H1 (cell line): ENCODE measurements at regions not wholly inside any gene's neighbourhood (a gene's known extent, or its start where the extent isn't known, plus 50 kb on each side); places are given as distances from the start of the nearest gene placed in this dataset.

Experiments
- CTCF ChIA-PET: fragments of 300-600 bp; sonication (Branson Sonifier 250); formaldehyde crosslinking; loops from one replicate; lab custom pipeline; 2021; ENCODE audit not compliant: partially characterized antibody; lab: Charles Lee
- POLR2A ChIA-PET: fragments of 300-600 bp; sonication (Branson Sonifier 250); formaldehyde crosslinking; loops from one replicate; lab custom pipeline; 2021; ENCODE audit warnings: inconsistent platforms; ENCODE audit not compliant: partially characterized antibody; lab: Charles Lee
- DNase-seq, 2 experiments: peaks; one replicate each; pipeline versions ENCODE4 v3.0.0 to v3.0.0-alpha.2; 2010 to 2022; ENCODE audit warnings: low spot score in 2 of 2, low read depth in 1 of 2, mixed read lengths in 1 of 2
- FAIRE-seq: peaks from 2 replicates; lab custom pipeline; 2011; peaks lifted over from hg19 to GRCh38; lab: Jason Lieb, UNC
- H2AFZ ChIP-seq: 2 replicates; pipeline ENCODE4 v1.8.1; 2012; ENCODE audit warnings: low read length, inconsistent platforms
- H2AK5ac ChIP-seq: 2 replicates; pipeline ENCODE4 v1.6.1; 2013; ENCODE audit warnings: low read depth, low read length
- H2BK120ac ChIP-seq: replicated peaks from 2 replicates; pipeline ENCODE3; 2013; ENCODE audit warnings: low read depth, low read length, inconsistent platforms
- H2BK12ac ChIP-seq: 2 replicates; pipeline ENCODE4 v1.6.1; 2013; ENCODE audit warnings: low read depth, low read length
- H2BK15ac ChIP-seq: 2 replicates; pipeline ENCODE4 v1.6.1; 2013; ENCODE audit warnings: low read length
- H2BK20ac ChIP-seq: 2 replicates; pipeline ENCODE4 v1.6.1; 2013; ENCODE audit warnings: low read length
- H2BK5ac ChIP-seq: 2 replicates; pipeline ENCODE4 v1.6.1; 2013; ENCODE audit warnings: low read depth, low read length
- H3K14ac ChIP-seq: 2 replicates; pipeline ENCODE4 v1.6.1; 2013; ENCODE audit warnings: inconsistent platforms; ENCODE audit not compliant: insufficient read length
- H3K18ac ChIP-seq: 2 replicates; pipeline ENCODE4 v1.6.1; 2013; ENCODE audit warnings: low read length; ENCODE audit errors: extremely low read depth
- H3K23ac ChIP-seq: 2 replicates; pipeline ENCODE4 v1.6.1; 2013; ENCODE audit warnings: inconsistent platforms; ENCODE audit not compliant: insufficient read length
- H3K23me2 ChIP-seq: 2 replicates; pipeline ENCODE4 v1.6.1; 2013; ENCODE audit warnings: low read depth, low read length
- H3K27ac ChIP-seq: 2 replicates; pipeline ENCODE4 v1.6.1; 2011; ENCODE audit warnings: low read depth, low read length, inconsistent platforms
- H3K27me3 ChIP-seq, 4 experiments: replicated peaks in 1 of 4; 1 replicate in 1 of 4; 2 replicates in 3 of 4; pipeline versions ENCODE4 v1.6.1 to v1.8.1; 2011 to 2013; ENCODE audit warnings: low read length in 3 of 4, mild to moderate bottlenecking in 3 of 4, inconsistent platforms in 2 of 4, mixed read lengths in 2 of 4, moderate library complexity in 1 of 4; ENCODE audit not compliant: control insufficient read depth in 3 of 4, insufficient read depth in 3 of 4; ENCODE audit errors: extremely low read depth in 1 of 4
- H3K36me3 ChIP-seq, 4 experiments: 2 replicates each; pipeline versions ENCODE4 v1.6.1 to v1.8.1; 2011 to 2013; ENCODE audit warnings: mild to moderate bottlenecking in 4 of 4, low read length in 3 of 4, moderate library complexity in 2 of 4, control low read depth in 1 of 4, inconsistent platforms in 1 of 4; ENCODE audit not compliant: insufficient read depth in 4 of 4, control insufficient read depth in 2 of 4
- H3K4ac ChIP-seq: replicated peaks from 2 replicates; pipeline ENCODE3; 2013; ENCODE audit warnings: low read length, low read depth, mixed read lengths, inconsistent platforms; ENCODE audit not compliant: insufficient read length
- H3K4me1 ChIP-seq, 4 experiments: replicated peaks in 1 of 4; 1 replicate in 1 of 4; 2 replicates in 3 of 4; pipeline versions ENCODE4 v1.6.1 to v1.8.1; 2011 to 2013; ENCODE audit warnings: low read length in 3 of 4, inconsistent platforms in 2 of 4, mixed read lengths in 1 of 4; ENCODE audit not compliant: insufficient read depth in 4 of 4, control insufficient read depth in 3 of 4
- H3K4me2 ChIP-seq, 2 experiments: 2 replicates each; pipeline versions ENCODE4 v1.6.1 to v1.8.1; 2011 to 2013; ENCODE audit warnings: low read depth in 2 of 2, low read length in 2 of 2, control low read depth in 1 of 2, inconsistent platforms in 1 of 2, mild to moderate bottlenecking in 1 of 2; ENCODE audit not compliant: insufficient read depth in 1 of 2
- H3K4me3 ChIP-seq, 4 experiments: fragments of 200-600, 300-600 bp in 1 of 4; sonication (generic), shearing (Covaris generic), sonication (Bioruptor Twin) in 1 of 4; 2 replicates each; pipeline versions ENCODE4 v1.5.1 to v1.8.1; 2011 to 2016; ENCODE audit warnings: low read length in 4 of 4, low read depth in 3 of 4, control low read depth in 2 of 4, inconsistent platforms in 2 of 4, mild to moderate bottlenecking in 2 of 4, mixed read lengths in 1 of 4, moderate library complexity in 1 of 4; ENCODE audit not compliant: insufficient read depth in 2 of 4; ENCODE audit errors: extremely low read depth in 1 of 4
- H3K56ac ChIP-seq: replicated peaks from 2 replicates; pipeline ENCODE3; 2013; ENCODE audit warnings: low read depth, mild to moderate bottlenecking, mixed read lengths, low read length, inconsistent platforms; ENCODE audit not compliant: insufficient read length
- H3K79me1 ChIP-seq: 2 replicates; pipeline ENCODE4 v1.6.1; 2013; ENCODE audit warnings: low read depth, low read length, control low read depth
- H3K79me2 ChIP-seq, 2 experiments: 2 replicates each; pipeline versions ENCODE4 v1.6.1 to v1.8.1; 2012 to 2013; ENCODE audit warnings: low read length in 2 of 2, mild to moderate bottlenecking in 2 of 2, inconsistent platforms in 1 of 2; ENCODE audit not compliant: insufficient read depth in 2 of 2, control insufficient read depth in 1 of 2
- H3K9ac ChIP-seq, 4 experiments: replicated peaks in 1 of 4; 1 replicate in 1 of 4; 2 replicates in 3 of 4; pipeline versions ENCODE4 v1.6.1 to v1.8.1; 2011 to 2013; ENCODE audit warnings: low read depth in 3 of 4, low read length in 3 of 4, control low read depth in 2 of 4, mild to moderate bottlenecking in 2 of 4, moderate library complexity in 2 of 4, inconsistent platforms in 1 of 4; ENCODE audit errors: extremely low read depth in 1 of 4
- H3K9me3 ChIP-seq, 2 experiments: 2 replicates each; pipeline versions ENCODE4 v1.6.1 to v1.8.1; 2012 to 2013; ENCODE audit warnings: mild to moderate bottlenecking in 2 of 2, moderate library complexity in 2 of 2, control low read depth in 1 of 2, inconsistent platforms in 1 of 2, low read depth in 1 of 2, low read length in 1 of 2, mixed read lengths in 1 of 2; ENCODE audit not compliant: insufficient read depth in 2 of 2
- H4K20me1 ChIP-seq, 2 experiments: replicated peaks in 1 of 2; 2 replicates each; pipeline versions ENCODE3 to v1.8.1; 2011 to 2013; ENCODE audit warnings: inconsistent platforms in 2 of 2, low read length in 2 of 2, mild to moderate bottlenecking in 1 of 2; ENCODE audit not compliant: insufficient read depth in 2 of 2, control insufficient read depth in 1 of 2
- H4K5ac ChIP-seq: 2 replicates; pipeline ENCODE4 v1.6.1; 2013; ENCODE audit warnings: low read length, low read depth, mixed read lengths, inconsistent platforms; ENCODE audit not compliant: insufficient read length
- H4K8ac ChIP-seq: 2 replicates; pipeline ENCODE4 v1.8.0; 2013; ENCODE audit warnings: mild to moderate bottlenecking, moderate library complexity, low read length, inconsistent platforms; ENCODE audit not compliant: insufficient read depth; ENCODE audit errors: extremely low read depth
- H4K91ac ChIP-seq: replicated peaks from 2 replicates; pipeline ENCODE3; 2013; ENCODE audit warnings: low read length, mixed read lengths, inconsistent platforms; ENCODE audit not compliant: insufficient read length
- TEAD4 ChIP-seq: IDR thresholded peaks from 2 replicates; pipeline ENCODE4 v1.6.1; 2012; ENCODE audit warnings: low read depth, low read length, inconsistent platforms, mixed read lengths
- WGBS, 2 experiments: shearing (Covaris generic) in 1 of 2; methylation state at CpG; one replicate each; pipeline versions ENCODE4 v1.1.6 to v1.1.7; 2013 to 2015; ENCODE audit warnings: low lambda C conversion rate in 2 of 2, mixed read lengths in 2 of 2, inconsistent platforms in 1 of 2, low coverage in 1 of 2, missing lambda C conversion rate in 1 of 2; ENCODE audit not compliant: insufficient replicate concordance in 2 of 2, insufficient coverage in 1 of 2, insufficient read length in 1 of 2; ENCODE audit errors: extremely low coverage in 1 of 2, missing lambda C conversion rate in 1 of 2; 5-methylcytosine and 5-hydroxymethylcytosine counted together

DNA sequence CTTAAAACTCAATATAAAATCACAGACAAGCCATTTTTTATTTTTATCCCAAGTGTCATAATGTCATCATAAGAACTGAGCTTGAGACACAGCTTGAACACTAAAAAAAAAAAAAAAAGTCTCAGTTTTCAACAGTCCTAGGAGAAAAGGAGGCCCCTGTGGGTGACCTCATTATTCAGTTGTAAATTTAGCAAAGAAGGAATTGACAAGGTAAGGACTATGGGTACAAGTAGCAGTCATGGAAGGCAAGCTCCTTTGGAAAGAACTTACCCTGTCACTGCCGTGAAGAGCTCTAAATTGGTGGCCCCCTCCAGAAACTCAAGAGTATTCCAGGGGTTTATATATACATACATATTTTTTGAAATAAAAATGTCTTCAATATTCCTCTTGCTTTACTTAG is 864.4 kb upstream of the KCND2 start:
- no peak overlapping the region for H3K4me2 ChIP-seq
- H3K79me1 ChIP-seq = no peaks in the 10 kb centered on the region
- H3K23me2 ChIP-seq = no peaks in the 10 kb centered on the region
- H4K5ac ChIP-seq = no peak overlapping the region
- H4K8ac ChIP-seq = no peak overlapping the region
- no peak overlapping the region for H3K56ac ChIP-seq
- WGBS, 2 experiments = 95% methylated on average over 1 of the region's 1 CpG; no CpG with 5 or more reads in 1 of the 2 experiments
- H3K9me3 ChIP-seq = peaks cover 0 to 6% of the 10 kb centered on the region in 2 experiments; a peak in 1 of 4 replicates
- H2AFZ ChIP-seq = no peak overlapping the region
- H2AK5ac ChIP-seq = no peak overlapping the region
- ChIA-PET POLR2A (no interaction called here), CTCF (interaction anchor here (0.8 kb wide), 1 partner anchor 73 kb away, joined by 3 read pairs; no protein-coding TSS in a partner anchor)
- H2BK20ac ChIP-seq = no peak overlapping the region
- FAIRE-seq (no peak), DNase-seq (no peak)
- no peaks in the 10 kb centered on the region for H4K20me1 ChIP-seq
- no peak overlapping the region for H2BK12ac ChIP-seq
- no peak overlapping the region for H2BK15ac ChIP-seq
- no peak overlapping the region for H3K27ac ChIP-seq
- no peak overlapping the region for H3K14ac ChIP-seq
- H2BK5ac ChIP-seq = no peak overlapping the region
- H3K27me3 ChIP-seq = no peaks in the 10 kb centered on the region
- H3K36me3 ChIP-seq = no peaks in the 10 kb centered on the region
- no peak overlapping the region for H3K23ac ChIP-seq
- no peak overlapping the region for H3K18ac ChIP-seq
- H3K4me3 ChIP-seq = no peak overlapping the region
- H3K4ac ChIP-seq = no peak overlapping the region
- H3K79me2 ChIP-seq = no peaks in the 10 kb centered on the region
- no peak overlapping the region for H3K9ac ChIP-seq
- no peak overlapping the region for H2BK120ac ChIP-seq
- TF ChIP-seq TEAD4 = no peak
- no peak overlapping the region for H4K91ac ChIP-seq
- no peaks in the 10 kb centered on the region for H3K4me1 ChIP-seq
